ENCODE measurements at regions not wholly inside any gene's neighbourhood (a gene's known extent, or its start where the extent isn't known, plus 50 kb on each side); places are given as distances from the start of the nearest gene placed in this dataset.

GRCh38 chr5:89450149-89450538 is 567.2 kb upstream of the MEF2C start:
- TF ChIP-seq CTCF (IDR thresholded peaks at IDR 0.05) (no peak), POLR2A (IDR thresholded peaks at IDR 0.05) (no peak)
